ENCODE measurements at regions not wholly inside any gene's neighbourhood (a gene's known extent, or its start where the extent isn't known, plus 50 kb on each side); places are given as distances from the start of the nearest gene placed in this dataset.

DNA sequence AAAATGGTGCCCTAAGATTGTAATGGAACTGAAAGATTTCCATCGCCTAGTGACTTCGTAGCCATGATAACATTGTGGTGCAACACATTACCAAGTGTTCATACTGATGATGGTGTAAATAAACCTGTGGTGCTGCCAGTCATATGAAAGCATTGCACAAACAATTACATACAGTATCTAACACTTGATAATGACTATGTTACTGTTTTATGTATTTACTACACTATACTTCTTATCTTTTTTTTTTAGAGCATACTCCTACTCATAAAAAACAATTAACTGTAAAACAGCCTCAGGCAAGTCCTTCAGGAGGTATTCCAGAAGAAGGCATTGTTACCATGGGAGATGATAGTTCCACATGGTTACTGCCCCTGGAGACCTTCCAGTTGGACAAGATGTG lies 152.7 kb upstream of the EDNRA start:
- no peaks in the 10 kb centered on the region for H3K9me3 ChIP-seq (ENCODE audit: control insufficient read depth in 2 of 2, insufficient read depth in 1 of 2, low read depth in 1 of 2, low read length in 1 of 2)
- WGBS, 2 donors = 96 to 98% methylated on average over 2 of the region's 2 CpGs
- no peaks in the 10 kb centered on the region for H3K36me3 ChIP-seq (ENCODE audit: control insufficient read depth in 2 of 2, insufficient read depth in 2 of 2, low read length in 1 of 2)
- no peak overlapping the region for H3K4me3 ChIP-seq (ENCODE audit: low read depth in 1 of 2, low read length in 2 of 2)
- H3K27me3 ChIP-seq (ENCODE audit: control insufficient read depth in 1 of 2, insufficient read depth in 2 of 2, low read length in 2 of 2) = no peaks in the 10 kb centered on the region
- no peak overlapping the region for H3K27ac ChIP-seq (ENCODE audit: low read depth in 2 of 2, low read length in 1 of 2)
- H3K4me1 ChIP-seq (ENCODE audit: control insufficient read depth in 2 of 2, insufficient read depth in 2 of 2, low read length in 1 of 2) = no peaks in the 10 kb centered on the region

GRCh38 chr4:147328756-147329446 lies 152.0 kb upstream of the EDNRA start:
- Histone ChIP-seq H3K9me3 (ENCODE audit: control insufficient read depth in 2 of 2, insufficient read depth in 1 of 2, low read depth in 1 of 2, low read length in 1 of 2) (no peaks in the 10 kb centered on the region), H3K4me3 (ENCODE audit: low read depth in 1 of 2, low read length in 2 of 2) (no peak overlapping the region), H3K27me3 (ENCODE audit: control insufficient read depth in 1 of 2, insufficient read depth in 2 of 2, low read length in 2 of 2) (no peaks in the 10 kb centered on the region), H3K36me3 (ENCODE audit: control insufficient read depth in 2 of 2, insufficient read depth in 2 of 2, low read length in 1 of 2) (no peaks in the 10 kb centered on the region), H3K27ac (ENCODE audit: low read depth in 2 of 2, low read length in 1 of 2) (no peak overlapping the region), H3K4me1 (ENCODE audit: control insufficient read depth in 2 of 2, insufficient read depth in 2 of 2, low read length in 1 of 2) (no peaks in the 10 kb centered on the region)
- 79 to 89% methylated on average over 8 of the region's 8 CpGs for WGBS, 2 donors

DNA sequence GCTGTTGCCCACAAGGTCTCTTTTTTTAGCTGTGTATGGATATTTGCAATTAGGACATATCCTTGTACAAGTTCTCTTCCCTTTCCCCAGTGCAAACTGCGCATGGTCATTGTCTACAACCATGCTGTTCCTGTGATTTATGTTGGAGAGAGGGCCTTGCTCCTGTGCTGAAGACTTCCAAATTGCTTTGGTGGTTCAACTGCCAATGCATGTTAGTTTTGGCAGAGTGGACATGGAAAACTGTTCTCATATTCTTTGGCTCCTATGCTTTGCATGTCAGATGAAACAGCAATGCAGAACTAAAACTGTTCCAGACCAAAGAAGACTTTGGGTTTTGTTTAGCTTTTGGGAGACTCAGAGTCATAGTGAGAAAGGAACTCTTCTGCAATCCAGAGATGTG lies 148.8 kb upstream of the EDNRA start:
- Histone ChIP-seq H3K9me3 (ENCODE audit: control insufficient read depth in 2 of 2, insufficient read depth in 1 of 2, low read depth in 1 of 2, low read length in 1 of 2) (no peaks in the 10 kb centered on the region), H3K27ac (ENCODE audit: low read depth in 2 of 2, low read length in 1 of 2) (no peak overlapping the region), H3K4me1 (ENCODE audit: control insufficient read depth in 2 of 2, insufficient read depth in 2 of 2, low read length in 1 of 2) (no peaks in the 10 kb centered on the region), H3K27me3 (ENCODE audit: control insufficient read depth in 1 of 2, insufficient read depth in 2 of 2, low read length in 2 of 2) (no peaks in the 10 kb centered on the region), H3K36me3 (ENCODE audit: control insufficient read depth in 2 of 2, insufficient read depth in 2 of 2, low read length in 1 of 2) (no peaks in the 10 kb centered on the region), H3K4me3 (ENCODE audit: low read depth in 1 of 2, low read length in 2 of 2) (no peak overlapping the region)
- WGBS, 2 donors = 85 to 86% methylated on average over 1 of the region's 1 CpG

- WGBS, 2 donors = 15 to 20% methylated on average over 1 of the region's 1 CpG
- Histone ChIP-seq H3K4me3 (ENCODE audit: low read depth in 1 of 2, low read length in 2 of 2) (no peak overlapping the region), H3K27me3 (ENCODE audit: control insufficient read depth in 1 of 2, insufficient read depth in 2 of 2, low read length in 2 of 2) (no peaks in the 10 kb centered on the region), H3K36me3 (ENCODE audit: control insufficient read depth in 2 of 2, insufficient read depth in 2 of 2, low read length in 1 of 2) (no peaks in the 10 kb centered on the region), H3K4me1 (ENCODE audit: control insufficient read depth in 2 of 2, insufficient read depth in 2 of 2, low read length in 1 of 2) (no peaks in the 10 kb centered on the region), H3K27ac (ENCODE audit: low read depth in 2 of 2, low read length in 1 of 2) (no peak overlapping the region), H3K9me3 (ENCODE audit: control insufficient read depth in 2 of 2, insufficient read depth in 1 of 2, low read depth in 1 of 2, low read length in 1 of 2) (no peaks in the 10 kb centered on the region)
Measured at GRCh38 chr4:147334478-147334877, 146.4 kb upstream of the EDNRA start.

DNA sequence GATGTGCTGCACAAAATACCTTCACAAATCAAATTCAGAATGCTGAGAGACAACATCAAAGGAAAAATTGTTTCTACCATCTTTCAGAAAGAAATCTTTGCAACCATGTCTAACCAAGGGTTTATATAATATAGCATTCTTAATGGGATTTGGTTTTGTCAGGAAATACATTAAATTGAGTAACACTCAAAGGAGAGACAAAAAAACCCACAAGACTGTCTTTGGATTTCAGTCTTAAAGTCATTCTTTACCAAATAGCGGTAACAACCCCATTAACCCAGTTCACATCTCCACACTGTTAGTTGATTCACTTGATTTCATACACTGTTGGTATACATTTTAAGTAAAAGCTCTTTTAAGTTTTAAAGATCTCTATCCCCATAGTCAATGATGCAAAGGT lies 145.7 kb upstream of the EDNRA start:
- Histone ChIP-seq H3K4me1 (ENCODE audit: control insufficient read depth in 2 of 2, insufficient read depth in 2 of 2, low read length in 1 of 2) (no peaks in the 10 kb centered on the region), H3K36me3 (ENCODE audit: control insufficient read depth in 2 of 2, insufficient read depth in 2 of 2, low read length in 1 of 2) (no peaks in the 10 kb centered on the region), H3K4me3 (ENCODE audit: low read depth in 1 of 2, low read length in 2 of 2) (no peak overlapping the region), H3K27me3 (ENCODE audit: control insufficient read depth in 1 of 2, insufficient read depth in 2 of 2, low read length in 2 of 2) (no peaks in the 10 kb centered on the region), H3K27ac (ENCODE audit: low read depth in 2 of 2, low read length in 1 of 2) (no peak overlapping the region), H3K9me3 (ENCODE audit: control insufficient read depth in 2 of 2, insufficient read depth in 1 of 2, low read depth in 1 of 2, low read length in 1 of 2) (no peaks in the 10 kb centered on the region)
- WGBS, 2 donors = 94 to 100% methylated on average over 1 of the region's 1 CpG

- no peaks in the 10 kb centered on the region for H3K27me3 ChIP-seq (ENCODE audit: control insufficient read depth in 1 of 2, insufficient read depth in 2 of 2, low read length in 2 of 2)
- no peak overlapping the region for H3K27ac ChIP-seq (ENCODE audit: low read depth in 2 of 2, low read length in 1 of 2)
- H3K9me3 ChIP-seq (ENCODE audit: control insufficient read depth in 2 of 2, insufficient read depth in 1 of 2, low read depth in 1 of 2, low read length in 1 of 2) = no peaks in the 10 kb centered on the region
- 54 to 70% methylated on average over 2 of the region's 2 CpGs for WGBS, 2 donors
- no peak overlapping the region for H3K4me3 ChIP-seq (ENCODE audit: low read depth in 1 of 2, low read length in 2 of 2)
- no peaks in the 10 kb centered on the region for H3K4me1 ChIP-seq (ENCODE audit: control insufficient read depth in 2 of 2, insufficient read depth in 2 of 2, low read length in 1 of 2)
- no peaks in the 10 kb centered on the region for H3K36me3 ChIP-seq (ENCODE audit: control insufficient read depth in 2 of 2, insufficient read depth in 2 of 2, low read length in 1 of 2)
Measured at GRCh38 chr4:147336252-147336651, 144.6 kb upstream of the EDNRA start.

DNA sequence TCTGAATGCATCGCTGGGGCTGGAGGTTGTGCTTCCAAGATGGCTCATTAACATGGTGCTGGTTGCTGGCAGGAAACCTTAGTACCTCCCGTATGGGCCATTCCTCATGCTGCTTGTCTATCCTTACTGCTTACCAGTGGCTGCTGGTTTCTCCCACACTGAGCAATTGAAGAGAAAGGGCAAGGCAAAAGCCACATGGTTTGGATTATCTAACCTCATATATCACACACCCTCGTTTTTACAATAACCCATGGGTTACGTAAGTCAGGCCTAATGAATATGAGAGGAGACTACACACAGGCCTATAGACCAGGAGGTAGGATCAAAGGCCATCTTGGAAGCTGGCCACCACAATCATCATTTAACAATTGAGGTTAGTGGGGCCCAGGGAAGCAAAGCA lies 141.8 kb upstream of the EDNRA start:
- no peaks in the 10 kb centered on the region for H3K27me3 ChIP-seq (ENCODE audit: control insufficient read depth in 1 of 2, insufficient read depth in 2 of 2, low read length in 2 of 2)
- H3K4me3 ChIP-seq (ENCODE audit: low read depth in 1 of 2, low read length in 2 of 2) = no peak overlapping the region
- no peaks in the 10 kb centered on the region for H3K9me3 ChIP-seq (ENCODE audit: control insufficient read depth in 2 of 2, insufficient read depth in 1 of 2, low read depth in 1 of 2, low read length in 1 of 2)
- no peak overlapping the region for H3K27ac ChIP-seq (ENCODE audit: low read depth in 2 of 2, low read length in 1 of 2)
- WGBS, 2 donors = 79 to 84% methylated on average over 4 of the region's 4 CpGs
- no peaks in the 10 kb centered on the region for H3K36me3 ChIP-seq (ENCODE audit: control insufficient read depth in 2 of 2, insufficient read depth in 2 of 2, low read length in 1 of 2)
- no peaks in the 10 kb centered on the region for H3K4me1 ChIP-seq (ENCODE audit: control insufficient read depth in 2 of 2, insufficient read depth in 2 of 2, low read length in 1 of 2)

DNA sequence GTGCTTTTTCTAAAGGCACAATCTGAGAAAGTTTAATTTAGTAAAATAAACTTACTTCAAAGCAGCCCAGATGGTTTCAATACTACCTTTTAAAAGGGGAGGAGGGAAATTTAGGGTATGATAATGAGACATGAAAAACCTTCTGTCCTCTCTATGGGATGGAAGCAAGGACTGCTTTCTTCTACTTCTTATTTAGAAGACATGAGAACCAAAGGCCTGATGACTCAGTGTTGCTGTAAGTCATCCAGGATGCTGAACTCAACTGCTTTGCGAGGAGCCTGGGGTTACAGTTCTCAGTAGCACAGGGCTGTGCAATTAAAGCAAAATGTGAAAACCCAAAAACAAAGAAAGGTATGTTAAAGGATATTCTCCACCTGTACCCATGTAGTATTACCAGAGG lies 140.8 kb upstream of the EDNRA start:
- no peaks in the 10 kb centered on the region for H3K4me1 ChIP-seq (ENCODE audit: control insufficient read depth in 2 of 2, insufficient read depth in 2 of 2, low read length in 1 of 2)
- no peak overlapping the region for H3K4me3 ChIP-seq (ENCODE audit: low read depth in 1 of 2, low read length in 2 of 2)
- no peaks in the 10 kb centered on the region for H3K27me3 ChIP-seq (ENCODE audit: control insufficient read depth in 1 of 2, insufficient read depth in 2 of 2, low read length in 2 of 2)
- no peaks in the 10 kb centered on the region for H3K36me3 ChIP-seq (ENCODE audit: control insufficient read depth in 2 of 2, insufficient read depth in 2 of 2, low read length in 1 of 2)
- H3K27ac ChIP-seq (ENCODE audit: low read depth in 2 of 2, low read length in 1 of 2) = no peak overlapping the region
- H3K9me3 ChIP-seq (ENCODE audit: control insufficient read depth in 2 of 2, insufficient read depth in 1 of 2, low read depth in 1 of 2, low read length in 1 of 2) = no peaks in the 10 kb centered on the region
- 41 to 51% methylated on average over 1 of the region's 1 CpG for WGBS, 2 donors

DNA sequence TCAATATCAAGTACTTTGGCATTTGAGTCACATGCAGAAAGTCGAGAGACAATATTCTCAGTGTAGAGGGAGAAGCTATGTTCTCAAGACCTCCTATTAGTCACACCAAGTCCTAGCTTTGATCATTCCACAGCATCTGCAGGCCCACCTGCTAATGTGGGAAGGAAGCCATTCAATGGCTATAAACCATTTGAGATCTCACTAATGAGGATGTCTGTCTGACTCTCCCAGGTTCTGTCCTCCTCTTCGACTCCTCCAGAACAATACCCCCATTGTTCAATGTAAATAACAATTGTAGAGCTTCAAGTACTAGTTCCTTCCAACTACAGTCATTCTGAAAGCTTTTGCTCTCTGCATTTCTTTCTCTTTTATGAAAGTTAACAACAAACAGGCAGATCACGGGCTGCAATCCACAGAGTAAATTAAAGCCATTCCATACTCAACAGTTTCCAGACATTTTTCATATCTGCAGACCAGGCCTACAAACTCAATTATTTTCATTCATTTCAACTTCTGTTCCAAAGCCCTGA lies 140.2 kb upstream of the EDNRA start:
- Histone ChIP-seq H3K27ac (ENCODE audit: low read depth in 2 of 2, low read length in 1 of 2) (no peak overlapping the region), H3K4me1 (ENCODE audit: control insufficient read depth in 2 of 2, insufficient read depth in 2 of 2, low read length in 1 of 2) (no peaks in the 10 kb centered on the region)
- 54 to 63% methylated on average over 3 of the region's 3 CpGs for WGBS, 2 donors

DNA sequence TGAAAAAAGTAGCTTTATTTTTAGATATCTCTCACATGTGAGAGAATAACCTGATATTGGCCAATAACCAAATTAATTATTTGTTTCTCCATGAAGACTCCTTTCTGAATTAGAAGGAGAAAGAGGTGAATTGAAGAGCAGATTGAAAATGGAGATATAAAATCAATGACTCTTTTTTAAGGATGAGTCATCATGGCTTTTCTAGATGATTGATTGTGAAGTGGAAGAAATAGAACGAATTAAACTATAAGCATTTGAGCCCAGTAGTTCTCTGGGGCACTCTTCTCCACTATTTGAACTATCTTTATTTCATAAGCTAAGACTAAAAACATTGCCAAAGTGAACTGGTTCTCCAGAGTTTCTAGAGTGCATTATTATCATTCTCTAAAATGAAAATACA lies 137.2 kb upstream of the EDNRA start:
- Histone ChIP-seq H3K4me3 (ENCODE audit: low read depth in 1 of 2, low read length in 2 of 2) (no peak overlapping the region), H3K4me1 (ENCODE audit: control insufficient read depth in 2 of 2, insufficient read depth in 2 of 2, low read length in 1 of 2) (no peaks in the 10 kb centered on the region), H3K27ac (ENCODE audit: low read depth in 2 of 2, low read length in 1 of 2) (no peak overlapping the region), H3K36me3 (ENCODE audit: control insufficient read depth in 2 of 2, insufficient read depth in 2 of 2, low read length in 1 of 2) (no peaks in the 10 kb centered on the region), H3K9me3 (ENCODE audit: control insufficient read depth in 2 of 2, insufficient read depth in 1 of 2, low read depth in 1 of 2, low read length in 1 of 2) (no peaks in the 10 kb centered on the region), H3K27me3 (ENCODE audit: control insufficient read depth in 1 of 2, insufficient read depth in 2 of 2, low read length in 2 of 2) (no peaks in the 10 kb centered on the region)
- WGBS, 2 donors = 17 to 28% methylated on average over 1 of the region's 1 CpG

More for the DNA sequence above, 140.2 kb upstream of the EDNRA start:
- Histone ChIP-seq H3K36me3 (ENCODE audit: control insufficient read depth in 2 of 2, insufficient read depth in 2 of 2, low read length in 1 of 2) (no peaks in the 10 kb centered on the region), H3K9me3 (ENCODE audit: control insufficient read depth in 2 of 2, insufficient read depth in 1 of 2, low read depth in 1 of 2, low read length in 1 of 2) (no peaks in the 10 kb centered on the region), H3K4me3 (ENCODE audit: low read depth in 1 of 2, low read length in 2 of 2) (no peak overlapping the region), H3K27me3 (ENCODE audit: control insufficient read depth in 1 of 2, insufficient read depth in 2 of 2, low read length in 2 of 2) (no peaks in the 10 kb centered on the region)

Data from esophagus (tissue), 2 donors.